Effector memory CD8-positive, alpha-beta T cell (primary cell): ENCODE measurements at regions not wholly inside any gene's neighbourhood (a gene's known extent, or its start where the extent isn't known, plus 50 kb on each side); places are given as distances from the start of the nearest gene placed in this dataset.
A peak's percentile ranks its signal among the peaks of the same experiment; 100 is the strongest.

Experiments used
- ATAC-seq: fragments of 150-1000 bp; cut with Tn5 transposase; replicated peaks from 2 replicates; pipeline ENCODE4 v1.10.0; 2021; ENCODE audit warnings: mild to moderate bottlenecking, moderate library complexity
- DNase-seq, 3 experiments: peaks; one replicate each; pipeline ENCODE4 v3.0.0; 2021
- H3K27ac Mint-ChIP-seq, 2 donors: one replicate each; pipeline ENCODE4 v1.8.0; 2022; ENCODE audit warnings: mild to moderate bottlenecking in 2 of 2, mixed read lengths in 2 of 2, moderate library complexity in 2 of 2
- H3K27me3 Mint-ChIP-seq, 2 donors: one replicate each; pipeline ENCODE4 v1.8.0; 2022; ENCODE audit warnings: mixed read lengths in 2 of 2
- H3K36me3 Mint-ChIP-seq: one replicate; pipeline ENCODE4 v1.8.0; 2022; ENCODE audit warnings: mild to moderate bottlenecking, moderate library complexity, mixed read lengths; ENCODE audit not compliant: insufficient read depth
- H3K4me1 Mint-ChIP-seq, 2 donors: one replicate each; pipeline ENCODE4 v1.8.0; 2022; ENCODE audit warnings: low read depth in 2 of 2, mixed read lengths in 2 of 2
- H3K4me3 Mint-ChIP-seq, 2 donors: one replicate each; pipeline ENCODE4 v1.8.0; 2022; ENCODE audit warnings: mild to moderate bottlenecking in 2 of 2, mixed read lengths in 2 of 2, moderate library complexity in 2 of 2
- H3K9me3 Mint-ChIP-seq, 2 donors: one replicate each; pipeline ENCODE4 v1.8.0; 2022; ENCODE audit warnings: mixed read lengths in 2 of 2

GRCh38 chr5:61614606-61615005 is 282.5 kb downstream of the ZSWIM6 start:
- Mint-ChIP-seq H3K9me3 (no peaks in the 10 kb centered on the region), H3K4me3 (no peak overlapping the region), H3K27ac (no peak overlapping the region), H3K27me3 (peaks cover 33 to 69% of the 10 kb centered on the region in 2 donors), H3K36me3 (no peaks in the 10 kb centered on the region), H3K4me1 (no peaks in the 10 kb centered on the region)
- DNase-seq (no peak), ATAC-seq (no peak)

GRCh38 chr5:61617039-61617438 is 285.0 kb downstream of the ZSWIM6 start:
- no peak for ATAC-seq
- no peak overlapping the region for H3K27ac Mint-ChIP-seq
- H3K27me3 Mint-ChIP-seq = peaks cover 31 to 78% of the 10 kb centered on the region in 2 donors
- H3K4me1 Mint-ChIP-seq = no peaks in the 10 kb centered on the region
- no peaks in the 10 kb centered on the region for H3K36me3 Mint-ChIP-seq
- no peak for DNase-seq
- H3K9me3 Mint-ChIP-seq = no peaks in the 10 kb centered on the region
- H3K4me3 Mint-ChIP-seq = no peak overlapping the region

- ATAC-seq = no peak
Measured at GRCh38 chr5:61617995-61618525, 286.0 kb downstream of the ZSWIM6 start.

GRCh38 chr5:61618577-61618976 is 286.5 kb downstream of the ZSWIM6 start:
- ATAC-seq = no peak
- H3K9me3 Mint-ChIP-seq = no peaks in the 10 kb centered on the region
- H3K4me3 Mint-ChIP-seq = no peak overlapping the region
- DNase-seq = no peak
- no peak overlapping the region for H3K27ac Mint-ChIP-seq
- no peaks in the 10 kb centered on the region for H3K4me1 Mint-ChIP-seq
- no peaks in the 10 kb centered on the region for H3K36me3 Mint-ChIP-seq
- peaks cover 27 to 79% of the 10 kb centered on the region in 2 donors for H3K27me3 Mint-ChIP-seq

More at GRCh38 chr5:61617995-61618525, 286.0 kb downstream of the ZSWIM6 start:
- H3K4me3 Mint-ChIP-seq = no peak overlapping the region
- H3K27ac Mint-ChIP-seq = no peak overlapping the region
- H3K27me3 Mint-ChIP-seq = peaks cover 27 to 80% of the 10 kb centered on the region in 2 donors
- H3K36me3 Mint-ChIP-seq = no peaks in the 10 kb centered on the region
- no peaks in the 10 kb centered on the region for H3K9me3 Mint-ChIP-seq
- no peaks in the 10 kb centered on the region for H3K4me1 Mint-ChIP-seq
- no peak for DNase-seq

GRCh38 chr5:61619289-61619688 is 287.2 kb downstream of the ZSWIM6 start:
- ATAC-seq (no peak), DNase-seq (no peak)
- Mint-ChIP-seq H3K27me3 (peaks cover 27 to 76% of the 10 kb centered on the region in 2 donors), H3K36me3 (no peaks in the 10 kb centered on the region), H3K27ac (no peak overlapping the region), H3K9me3 (no peaks in the 10 kb centered on the region), H3K4me3 (peak overlapping the region in 1 of 2 donors; percentile 4), H3K4me1 (no peaks in the 10 kb centered on the region)

GRCh38 chr5:61619777-61620518 is 287.9 kb downstream of the ZSWIM6 start:
- no peak for DNase-seq

GRCh38 chr5:61620699-61621182 is 288.7 kb downstream of the ZSWIM6 start:
- DNase-seq (no peak), ATAC-seq (no peak)
- H3K9me3 Mint-ChIP-seq = no peaks in the 10 kb centered on the region
- H3K27me3 Mint-ChIP-seq = peaks cover 34 to 77% of the 10 kb centered on the region in 2 donors
- no peak overlapping the region for H3K27ac Mint-ChIP-seq
- no peak overlapping the region for H3K4me3 Mint-ChIP-seq
- peaks cover 0 to 3% of the 10 kb centered on the region in 2 donors for H3K4me1 Mint-ChIP-seq
- H3K36me3 Mint-ChIP-seq = no peaks in the 10 kb centered on the region

More at GRCh38 chr5:61619777-61620518, 287.9 kb downstream of the ZSWIM6 start:
- ATAC-seq = no peak
- H3K4me1 Mint-ChIP-seq = peaks cover 0 to 1% of the 10 kb centered on the region in 2 donors
- no peaks in the 10 kb centered on the region for H3K9me3 Mint-ChIP-seq
- peaks cover 32 to 80% of the 10 kb centered on the region in 2 donors for H3K27me3 Mint-ChIP-seq
- H3K4me3 Mint-ChIP-seq = no peak overlapping the region
- H3K36me3 Mint-ChIP-seq = no peaks in the 10 kb centered on the region
- H3K27ac Mint-ChIP-seq = no peak overlapping the region

GRCh38 chr5:61621202-61621650 is 289.2 kb downstream of the ZSWIM6 start:
- H3K27me3 Mint-ChIP-seq = peaks cover 34 to 72% of the 10 kb centered on the region in 2 donors

GRCh38 chr5:61622156-61622555 is 290.1 kb downstream of the ZSWIM6 start:
- no peaks in the 10 kb centered on the region for H3K9me3 Mint-ChIP-seq
- no peaks in the 10 kb centered on the region for H3K36me3 Mint-ChIP-seq
- peaks cover 39 to 78% of the 10 kb centered on the region in 2 donors for H3K27me3 Mint-ChIP-seq
- no peak for DNase-seq
- H3K4me1 Mint-ChIP-seq = peaks cover 0 to 6% of the 10 kb centered on the region in 2 donors
- no peak overlapping the region for H3K4me3 Mint-ChIP-seq
- H3K27ac Mint-ChIP-seq = no peak overlapping the region
- no peak for ATAC-seq

More at GRCh38 chr5:61621202-61621650, 289.2 kb downstream of the ZSWIM6 start:
- no peak overlapping the region for H3K4me3 Mint-ChIP-seq
- no peak overlapping the region for H3K27ac Mint-ChIP-seq
- no peaks in the 10 kb centered on the region for H3K9me3 Mint-ChIP-seq
- DNase-seq (no peak), ATAC-seq (no peak)
- H3K4me1 Mint-ChIP-seq = peaks cover 0 to 3% of the 10 kb centered on the region in 2 donors
- H3K36me3 Mint-ChIP-seq = no peaks in the 10 kb centered on the region

- no peaks in the 10 kb centered on the region for H3K9me3 Mint-ChIP-seq
- H3K36me3 Mint-ChIP-seq = no peaks in the 10 kb centered on the region
- DNase-seq (no peak), ATAC-seq (no peak)
- peaks cover 42 to 84% of the 10 kb centered on the region in 2 donors for H3K27me3 Mint-ChIP-seq
- H3K4me3 Mint-ChIP-seq = no peak overlapping the region
- H3K4me1 Mint-ChIP-seq = peaks cover 0 to 6% of the 10 kb centered on the region in 2 donors
- no peak overlapping the region for H3K27ac Mint-ChIP-seq
Measured at GRCh38 chr5:61623401-61624069, 291.5 kb downstream of the ZSWIM6 start.

- H3K36me3 Mint-ChIP-seq = no peaks in the 10 kb centered on the region
- H3K27me3 Mint-ChIP-seq = peaks cover 48 to 87% of the 10 kb centered on the region in 2 donors
- no peak for ATAC-seq
- no peak for DNase-seq
- no peak overlapping the region for H3K27ac Mint-ChIP-seq
- no peaks in the 10 kb centered on the region for H3K9me3 Mint-ChIP-seq
- peaks cover 0 to 6% of the 10 kb centered on the region in 2 donors for H3K4me1 Mint-ChIP-seq
- H3K4me3 Mint-ChIP-seq = peak overlapping the region; percentile 44 to 69
Measured at GRCh38 chr5:61624553-61625136, 292.6 kb downstream of the ZSWIM6 start.

GRCh38 chr5:61625137-61625561 is 293.1 kb downstream of the ZSWIM6 start:
- Mint-ChIP-seq H3K36me3 (no peaks in the 10 kb centered on the region), H3K9me3 (peaks cover 0 to 3% of the 10 kb centered on the region in 2 donors), H3K4me1 (peaks cover 0 to 6% of the 10 kb centered on the region in 2 donors), H3K4me3 (peak overlapping the region; percentile 44 to 69), H3K27ac (no peak overlapping the region), H3K27me3 (peaks cover 51 to 87% of the 10 kb centered on the region in 2 donors)
- ATAC-seq = no peak
- DNase-seq = no peak
